ENCODE measurements at regions not wholly inside any gene's neighbourhood (a gene's known extent, or its start where the extent isn't known, plus 50 kb on each side); places are given as distances from the start of the nearest gene placed in this dataset.

GRCh38 chr2:226017537-226017936, 618.0 kb downstream of the NYAP2 start:
- in situ Hi-C loops (cut with HindIII; ENCODE audit: low sequenced_read_pairs): no loop called here

- in situ Hi-C loops (cut with HindIII; ENCODE audit: low sequenced_read_pairs): no loop called here
Observed at GRCh38 chr2:226017107-226017506, 617.6 kb downstream of the NYAP2 start.

GRCh38 chr2:226011716-226012450, 612.4 kb downstream of the NYAP2 start:
- in situ Hi-C loops (cut with HindIII; ENCODE audit: low sequenced_read_pairs): no loop called here

- in situ Hi-C loops (cut with HindIII; ENCODE audit: low sequenced_read_pairs): no loop called here
Observed at GRCh38 chr2:226002438-226002837, 602.9 kb downstream of the NYAP2 start.

GRCh38 chr2:226001716-226002115, 602.2 kb downstream of the NYAP2 start:
- in situ Hi-C loops (cut with HindIII; ENCODE audit: low sequenced_read_pairs): no loop called here

- in situ Hi-C loops (cut with HindIII; ENCODE audit: low sequenced_read_pairs): no loop called here
Observed at GRCh38 chr2:225999692-226000091, 600.2 kb downstream of the NYAP2 start.

GRCh38 chr2:225998653-225999052, 599.1 kb downstream of the NYAP2 start:
- in situ Hi-C loops (cut with HindIII; ENCODE audit: low sequenced_read_pairs): no loop called here

- in situ Hi-C loops (cut with HindIII; ENCODE audit: low sequenced_read_pairs): no loop called here
Observed at GRCh38 chr2:225998116-225998515, 598.6 kb downstream of the NYAP2 start.

GRCh38 chr2:225996462-225996828, 596.9 kb downstream of the NYAP2 start:
- in situ Hi-C loops (cut with HindIII; ENCODE audit: low sequenced_read_pairs): no loop called here

- in situ Hi-C loops (cut with HindIII; ENCODE audit: low sequenced_read_pairs): no loop called here
Observed at GRCh38 chr2:225995796-225996461, 596.4 kb downstream of the NYAP2 start.

GRCh38 chr2:225994748-225995405, 595.4 kb downstream of the NYAP2 start:
- in situ Hi-C loops (cut with HindIII; ENCODE audit: low sequenced_read_pairs): no loop called here

- in situ Hi-C loops (cut with HindIII; ENCODE audit: low sequenced_read_pairs): no loop called here
Observed at GRCh38 chr2:225993430-225993829, 593.9 kb downstream of the NYAP2 start.

GRCh38 chr2:225989809-225990208, 590.3 kb downstream of the NYAP2 start:
- in situ Hi-C loops (cut with HindIII; ENCODE audit: low sequenced_read_pairs): no loop called here

- in situ Hi-C loops (cut with HindIII; ENCODE audit: low sequenced_read_pairs): no loop called here
Observed at GRCh38 chr2:225980372-225980771, 580.9 kb downstream of the NYAP2 start.

GRCh38 chr2:225971433-225971832, 571.9 kb downstream of the NYAP2 start:
- in situ Hi-C loops (cut with HindIII; ENCODE audit: low sequenced_read_pairs): no loop called here

GRCh38 chr2:225948903-225949302, 549.4 kb downstream of the NYAP2 start:
- in situ Hi-C loops (cut with HindIII; ENCODE audit: low sequenced_read_pairs): no loop called here

- in situ Hi-C loops (cut with HindIII; ENCODE audit: low sequenced_read_pairs): no loop called here
Observed at GRCh38 chr2:225938991-225939390, 539.5 kb downstream of the NYAP2 start.

GRCh38 chr2:225937625-225938187, 538.2 kb downstream of the NYAP2 start:
- in situ Hi-C loops (cut with HindIII; ENCODE audit: low sequenced_read_pairs): no loop called here

- in situ Hi-C loops (cut with HindIII; ENCODE audit: low sequenced_read_pairs): no loop called here
Observed at GRCh38 chr2:225932811-225933413, 533.4 kb downstream of the NYAP2 start.

GRCh38 chr2:225930687-225931086, 531.2 kb downstream of the NYAP2 start:
- in situ Hi-C loops (cut with HindIII; ENCODE audit: low sequenced_read_pairs): no loop called here

GRCh38 chr2:225920621-225921220, 521.2 kb downstream of the NYAP2 start:
- in situ Hi-C loops (cut with HindIII; ENCODE audit: low sequenced_read_pairs): no loop called here

All from endothelial cell of hepatic sinusoid (primary cell).